ENCODE measurements at regions not wholly inside any gene's neighbourhood (a gene's known extent, or its start where the extent isn't known, plus 50 kb on each side); places are given as distances from the start of the nearest gene placed in this dataset.

GRCh38 chrX:94097868-94098267 is 423.9 kb downstream of the FAM133A start:
- H3K27ac ChIP-seq (ENCODE audit: low read depth in 1 of 2, low read length in 1 of 2) = no peak overlapping the region
- no peak overlapping the region for H3K9ac ChIP-seq (ENCODE audit: insufficient read depth in 1 of 2, low read length in 2 of 2)
- H3K4me1 ChIP-seq (ENCODE audit: control insufficient read depth in 5 of 5, insufficient read depth in 5 of 5, low read length in 5 of 5) = no peaks in the 10 kb centered on the region
- H3K9me3 ChIP-seq (ENCODE audit: control insufficient read depth in 4 of 4, insufficient read depth in 3 of 4, low read length in 3 of 4) = peaks cover 0 to 2% (median 0%) of the 10 kb centered on the region in 4 donors
- no peak for DNase-seq
- H3K27me3 ChIP-seq (ENCODE audit: control insufficient read depth in 3 of 3, insufficient read depth in 3 of 3, low read length in 2 of 3) = peaks cover 0 to 7% (median 0%) of the 10 kb centered on the region in 3 donors
- TF ChIP-seq CTCF (IDR thresholded peaks at IDR 0.05; ENCODE audit: control extremely low read depth, extremely low read depth) = no peak
- ATAC-seq (ENCODE audit: insufficient read depth, low FRiP score) = no peak
- H3K36me3 ChIP-seq (ENCODE audit: control insufficient read depth in 4 of 4, insufficient read depth in 4 of 4, low read length in 4 of 4) = no peaks in the 10 kb centered on the region
- no peak overlapping the region for H3K4me3 ChIP-seq

GRCh38 chrX:94107981-94108380 is 434.0 kb downstream of the FAM133A start:
- Histone ChIP-seq H3K4me3 (no peak overlapping the region), H3K27me3 (ENCODE audit: control insufficient read depth in 3 of 3, insufficient read depth in 3 of 3, low read length in 2 of 3) (peaks cover 0 to 10% (median 0%) of the 10 kb centered on the region in 3 donors), H3K4me1 (ENCODE audit: control insufficient read depth in 5 of 5, insufficient read depth in 5 of 5, low read length in 5 of 5) (no peaks in the 10 kb centered on the region), H3K27ac (ENCODE audit: low read depth in 1 of 2, low read length in 1 of 2) (no peak overlapping the region), H3K9me3 (ENCODE audit: control insufficient read depth in 4 of 4, insufficient read depth in 3 of 4, low read length in 3 of 4) (no peaks in the 10 kb centered on the region), H3K9ac (ENCODE audit: insufficient read depth in 1 of 2, low read length in 2 of 2) (no peak overlapping the region), H3K36me3 (ENCODE audit: control insufficient read depth in 4 of 4, insufficient read depth in 4 of 4, low read length in 4 of 4) (no peaks in the 10 kb centered on the region)
- peak in 1 of 3 donors; percentile 0 for DNase-seq
- ATAC-seq (ENCODE audit: insufficient read depth, low FRiP score) = no peak
- WGBS, 2 donors = 27 to 57% methylated on average over 2 to 3 of the region's 3 CpGs
- no peak for TF ChIP-seq CTCF (IDR thresholded peaks at IDR 0.05; ENCODE audit: control extremely low read depth, extremely low read depth)

- no peak overlapping the region for H3K27ac ChIP-seq (ENCODE audit: low read depth in 1 of 2, low read length in 1 of 2)
- no peak for DNase-seq
- H3K36me3 ChIP-seq (ENCODE audit: control insufficient read depth in 4 of 4, insufficient read depth in 4 of 4, low read length in 4 of 4) = no peaks in the 10 kb centered on the region
- no peak for TF ChIP-seq CTCF (IDR thresholded peaks at IDR 0.05; ENCODE audit: control extremely low read depth, extremely low read depth)
- WGBS, 2 donors = 72 to 81% methylated on average over 2 of the region's 2 CpGs
- no peak overlapping the region for H3K4me3 ChIP-seq
- H3K9ac ChIP-seq (ENCODE audit: insufficient read depth in 1 of 2, low read length in 2 of 2) = no peak overlapping the region
- ATAC-seq (ENCODE audit: insufficient read depth, low FRiP score) = no peak
- H3K9me3 ChIP-seq (ENCODE audit: control insufficient read depth in 4 of 4, insufficient read depth in 3 of 4, low read length in 3 of 4) = no peaks in the 10 kb centered on the region
- H3K4me1 ChIP-seq (ENCODE audit: control insufficient read depth in 5 of 5, insufficient read depth in 5 of 5, low read length in 5 of 5) = no peaks in the 10 kb centered on the region
- peaks cover 0 to 8% (median 3%) of the 10 kb centered on the region in 3 donors for H3K27me3 ChIP-seq (ENCODE audit: control insufficient read depth in 3 of 3, insufficient read depth in 3 of 3, low read length in 2 of 3)
Measured at GRCh38 chrX:94114362-94114761, 440.4 kb downstream of the FAM133A start.

GRCh38 chrX:94121799-94122198 is 447.8 kb downstream of the FAM133A start:
- no peak for TF ChIP-seq CTCF (IDR thresholded peaks at IDR 0.05; ENCODE audit: control extremely low read depth, extremely low read depth)
- ATAC-seq (ENCODE audit: insufficient read depth, low FRiP score) (no peak), DNase-seq (no peak)
- Histone ChIP-seq H3K27ac (ENCODE audit: low read depth in 1 of 2, low read length in 1 of 2) (no peak overlapping the region), H3K36me3 (ENCODE audit: control insufficient read depth in 4 of 4, insufficient read depth in 4 of 4, low read length in 4 of 4) (no peaks in the 10 kb centered on the region), H3K27me3 (ENCODE audit: control insufficient read depth in 3 of 3, insufficient read depth in 3 of 3, low read length in 2 of 3) (peaks cover 0 to 2% (median 2%) of the 10 kb centered on the region in 3 donors), H3K9ac (ENCODE audit: insufficient read depth in 1 of 2, low read length in 2 of 2) (no peak overlapping the region), H3K9me3 (ENCODE audit: control insufficient read depth in 4 of 4, insufficient read depth in 3 of 4, low read length in 3 of 4) (no peaks in the 10 kb centered on the region), H3K4me1 (ENCODE audit: control insufficient read depth in 5 of 5, insufficient read depth in 5 of 5, low read length in 5 of 5) (no peaks in the 10 kb centered on the region), H3K4me3 (no peak overlapping the region)
- WGBS, 2 donors = 72 to 74% methylated on average over 2 of the region's 2 CpGs

Data from lung (tissue), 11 donors.